ENCODE measurements at regions not wholly inside any gene's neighbourhood (a gene's known extent, or its start where the extent isn't known, plus 50 kb on each side); places are given as distances from the start of the nearest gene placed in this dataset.

DNA sequence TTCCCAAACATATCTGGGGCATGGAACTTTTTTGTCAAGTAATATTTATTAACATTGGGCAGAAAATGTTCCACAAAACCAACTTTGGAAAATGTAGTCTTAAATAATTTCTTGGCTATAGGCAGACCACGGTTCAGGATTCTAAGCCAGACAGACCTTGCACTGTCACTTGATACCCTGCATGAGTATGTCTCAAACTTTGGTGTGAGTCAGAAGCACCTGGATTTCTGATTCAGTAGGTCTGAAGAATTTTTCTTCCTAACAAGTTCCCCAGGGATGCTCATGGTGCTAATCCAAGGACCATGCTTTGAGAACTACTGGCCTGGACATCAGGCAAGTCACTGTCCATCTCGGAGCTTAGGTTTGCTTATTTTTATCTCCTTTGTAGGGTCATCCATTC, 562.0 kb downstream of the PLPP3 start:
- DNase-seq: no peak

DNA sequence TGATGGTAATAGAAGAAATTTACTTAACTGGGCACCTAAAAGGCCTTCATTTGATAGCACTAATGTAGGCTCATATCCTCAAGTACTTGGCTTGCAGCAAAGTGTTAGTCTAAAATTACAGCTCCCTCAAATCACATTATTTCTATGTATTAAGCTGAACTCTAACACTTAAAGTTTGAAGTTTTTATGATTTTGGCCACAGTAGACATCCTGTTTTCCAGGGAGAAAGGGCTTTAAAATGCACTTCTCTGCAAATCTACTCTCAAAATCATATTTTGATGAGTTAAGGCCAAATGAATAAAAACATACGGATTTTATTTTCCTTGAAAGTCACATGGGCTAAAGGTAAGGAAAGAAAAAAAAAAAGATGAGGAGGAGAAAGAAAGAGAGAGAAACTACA, 575.5 kb downstream of the PLPP3 start:
- no peak for DNase-seq

DNA sequence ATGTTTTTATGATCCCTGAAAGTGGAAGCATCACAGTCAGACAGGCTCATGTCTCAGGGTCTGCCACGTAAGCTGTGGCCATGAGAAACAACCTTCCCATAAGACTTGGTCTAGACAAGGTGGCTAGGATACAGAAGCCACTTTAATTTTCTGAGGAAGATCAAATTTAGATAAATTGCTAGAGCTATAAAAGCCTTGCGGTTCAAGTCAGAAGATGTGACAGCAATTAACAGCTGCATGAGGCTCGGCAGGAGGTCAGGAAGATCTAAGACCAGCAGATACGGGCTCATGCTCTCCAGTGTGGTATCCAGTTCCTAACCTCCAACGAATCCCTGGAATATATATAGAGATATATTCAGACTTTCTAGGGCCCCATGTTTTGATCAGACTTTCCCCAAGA, 577.1 kb downstream of the PLPP3 start:
- no peak for DNase-seq

DNA sequence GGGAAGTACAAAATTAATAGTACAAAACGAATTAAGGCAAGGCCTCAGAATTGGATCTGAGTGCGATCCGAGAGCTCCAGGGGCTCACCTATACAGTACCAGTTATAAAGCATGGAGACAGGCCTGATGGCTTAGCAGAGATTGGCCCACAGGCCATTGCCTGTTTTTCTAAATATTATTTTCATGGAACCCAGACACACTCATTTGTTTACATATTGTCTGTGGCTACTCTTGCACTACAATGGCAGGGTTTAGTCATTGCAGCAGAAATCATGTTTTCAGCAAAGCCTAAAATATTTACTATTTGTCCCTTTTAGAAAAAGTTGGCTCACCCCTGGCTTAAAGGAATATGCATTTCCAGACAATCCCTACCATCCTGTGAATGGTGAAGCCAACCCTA, 578.9 kb downstream of the PLPP3 start:
- DNase-seq: no peak

DNA sequence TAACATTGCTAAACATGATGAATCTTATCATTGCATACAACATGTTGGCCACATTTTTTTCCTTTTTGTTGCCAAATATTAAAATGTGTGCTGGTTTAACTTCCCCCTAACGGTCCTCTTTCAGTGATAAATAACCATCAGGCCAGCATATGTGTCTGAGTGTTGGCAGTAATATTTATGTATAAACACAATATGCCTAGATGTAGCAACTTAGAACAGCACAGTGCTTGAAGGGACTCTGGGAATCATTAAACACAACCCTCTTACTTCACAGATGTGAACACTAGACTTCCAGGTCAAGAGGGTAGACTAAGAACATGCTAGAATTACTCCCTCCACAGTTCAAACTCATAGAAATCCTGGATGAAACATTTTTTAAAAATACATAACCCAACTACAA, 581.8 kb downstream of the PLPP3 start:
- no peak for DNase-seq

DNA sequence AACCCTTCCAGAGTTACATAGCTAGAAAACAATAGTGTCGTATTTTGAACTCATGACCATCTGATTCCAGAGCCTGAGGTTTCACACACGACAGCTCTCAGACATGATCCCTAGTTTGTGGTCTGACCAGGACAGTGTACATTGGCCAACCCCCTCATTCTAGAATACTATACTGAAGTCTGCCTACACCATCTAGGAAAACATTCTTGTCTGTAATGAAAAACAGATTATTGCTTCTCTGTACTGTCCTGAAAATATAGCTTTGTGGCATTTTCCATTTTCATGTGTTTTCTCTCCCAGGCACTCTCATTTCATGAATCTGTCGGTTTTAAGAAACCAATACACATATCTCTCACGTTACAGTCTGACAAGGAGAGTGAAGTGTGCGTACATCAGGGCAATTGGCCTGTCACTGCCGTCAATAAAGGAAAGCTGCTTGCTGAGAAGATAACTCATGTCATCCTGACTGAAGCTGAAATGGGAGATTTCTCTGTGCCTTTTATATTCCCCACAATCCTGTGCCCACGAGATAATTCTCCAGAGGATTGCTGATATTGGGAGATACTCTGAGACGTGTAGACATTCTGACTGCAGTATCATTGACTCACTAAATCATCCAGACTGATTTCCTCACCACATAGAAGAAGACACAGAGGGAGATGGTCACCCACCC, 585.6 kb downstream of the PLPP3 start:
- DNase-seq: no peak

DNA sequence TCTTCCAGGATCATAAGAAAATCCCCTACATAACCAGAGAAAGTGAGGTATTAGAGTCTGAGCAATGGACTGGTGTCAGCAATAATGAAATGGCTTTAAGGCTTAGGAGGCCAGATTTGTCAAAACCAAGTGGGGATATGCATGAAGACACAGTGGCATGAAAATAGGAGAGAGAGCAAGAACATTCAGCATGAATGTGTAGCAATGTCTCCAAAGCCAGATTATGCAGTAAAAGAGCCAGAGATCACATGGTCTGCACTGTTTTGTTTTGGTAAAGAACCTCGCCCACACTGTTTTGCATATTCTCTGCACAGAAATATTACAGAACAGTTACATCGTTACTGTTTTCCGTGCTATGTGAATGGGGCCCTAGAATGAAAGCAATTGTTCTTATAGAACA, 589.4 kb downstream of the PLPP3 start:
- DNase-seq: no peak

DNA sequence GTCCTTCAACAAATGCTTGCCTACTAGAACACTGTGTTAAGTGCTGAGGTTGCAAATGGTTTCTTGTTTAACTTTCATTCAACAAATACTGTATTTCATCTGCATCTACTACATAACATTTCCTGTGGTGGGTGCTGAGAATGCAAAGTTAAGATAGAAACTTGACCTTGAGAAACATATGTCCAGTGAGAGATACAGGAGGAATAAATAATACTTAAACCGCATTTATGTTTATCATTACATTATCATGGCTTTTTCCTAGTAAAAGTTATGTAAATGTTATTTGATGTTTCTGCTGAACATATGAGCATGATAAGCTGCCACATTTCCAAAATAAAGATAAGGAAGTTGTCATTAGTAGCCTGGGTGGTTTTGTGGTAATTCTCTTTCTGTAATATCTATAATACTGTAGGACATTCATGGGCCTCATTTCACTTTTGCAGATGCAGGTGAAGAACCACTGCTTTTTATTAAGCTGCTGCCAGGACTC, 590.4 kb downstream of the PLPP3 start:
- DNase-seq: no peak

DNA sequence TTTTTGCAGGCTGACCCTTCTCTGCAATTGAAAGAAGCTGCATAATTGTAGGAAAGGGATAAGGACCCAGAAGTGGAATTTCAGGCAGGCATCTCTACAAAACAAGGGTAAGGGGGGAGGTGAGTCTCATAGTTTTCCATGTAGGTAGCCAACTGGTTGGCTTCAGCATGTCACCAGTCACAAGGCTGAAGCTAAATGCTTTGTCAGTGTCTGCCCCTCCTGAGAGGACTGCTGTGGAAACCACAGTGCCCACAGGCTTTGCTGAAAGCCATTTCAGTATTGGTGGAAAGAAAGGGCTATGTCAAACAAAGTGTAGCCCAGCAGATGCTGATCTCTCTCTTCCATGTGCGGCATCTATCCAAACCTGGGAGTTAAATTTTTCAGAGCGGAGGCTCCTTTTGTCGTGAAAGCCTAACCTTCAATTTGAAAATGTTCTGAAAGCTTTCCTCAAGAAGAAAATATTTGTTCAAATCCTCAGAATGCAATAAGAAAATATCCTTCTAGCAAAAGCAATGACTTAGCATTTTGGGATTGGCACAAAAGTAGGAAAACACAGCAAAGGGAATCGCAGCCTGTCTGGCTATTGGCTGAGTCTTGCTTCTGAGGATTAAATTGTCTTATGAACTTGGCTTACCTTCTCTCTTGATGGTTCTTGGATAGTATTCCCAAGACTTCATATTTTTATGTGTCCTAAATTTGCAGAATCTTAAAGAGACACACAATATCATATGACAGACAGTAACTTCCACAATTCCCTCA, 591.7 kb downstream of the PLPP3 start:
- DNase-seq: no peak

DNA sequence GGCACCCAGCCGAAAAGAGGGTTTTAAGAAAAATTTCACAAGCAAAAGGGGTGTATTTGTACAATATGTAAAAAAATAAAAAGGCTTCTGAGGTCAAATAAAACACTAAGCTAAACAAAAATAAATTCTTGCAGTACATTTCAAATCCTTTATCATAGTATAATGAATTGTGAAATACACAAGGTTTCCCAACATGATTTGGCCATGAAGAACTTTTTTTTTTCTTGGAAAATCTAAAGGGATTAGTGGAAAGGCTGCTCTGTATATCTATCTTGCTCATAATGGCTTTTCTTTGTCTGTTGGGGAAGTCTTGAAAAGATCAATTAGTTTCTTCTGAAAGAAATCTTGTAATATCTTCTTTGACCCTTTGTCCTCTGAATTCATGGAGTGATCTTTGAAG, 593.4 kb downstream of the PLPP3 start:
- no peak for DNase-seq

DNA sequence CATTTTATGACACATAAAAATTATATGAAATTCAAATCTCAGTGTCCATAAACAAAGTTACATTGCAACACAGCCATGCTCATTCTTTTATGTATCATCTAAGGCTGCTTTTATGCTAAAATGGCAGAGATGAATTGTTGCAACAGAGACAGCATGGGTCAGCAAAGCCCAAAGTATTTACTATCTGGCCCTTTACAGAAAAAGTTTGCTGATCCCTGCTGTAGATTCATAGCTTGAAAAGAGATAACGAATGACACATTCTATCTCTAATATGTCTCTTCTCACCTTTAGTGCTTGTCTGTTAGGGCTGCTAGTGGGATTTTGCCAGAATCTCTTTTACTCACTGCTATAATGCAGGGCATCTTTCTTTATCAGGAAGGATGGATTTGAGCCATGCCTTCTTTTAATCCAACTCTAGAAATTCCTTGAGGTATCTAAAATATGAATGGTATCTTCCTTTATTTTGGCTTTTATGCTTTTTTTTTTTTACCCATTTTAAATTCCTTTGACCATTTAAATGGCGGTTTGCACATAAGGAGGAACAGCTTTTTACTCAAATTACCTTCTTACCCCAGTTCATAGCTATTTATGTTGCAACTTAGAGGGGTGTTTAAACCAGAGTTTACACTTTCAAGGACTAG, 598.2 kb downstream of the PLPP3 start:
- DNase-seq: no peak

DNA sequence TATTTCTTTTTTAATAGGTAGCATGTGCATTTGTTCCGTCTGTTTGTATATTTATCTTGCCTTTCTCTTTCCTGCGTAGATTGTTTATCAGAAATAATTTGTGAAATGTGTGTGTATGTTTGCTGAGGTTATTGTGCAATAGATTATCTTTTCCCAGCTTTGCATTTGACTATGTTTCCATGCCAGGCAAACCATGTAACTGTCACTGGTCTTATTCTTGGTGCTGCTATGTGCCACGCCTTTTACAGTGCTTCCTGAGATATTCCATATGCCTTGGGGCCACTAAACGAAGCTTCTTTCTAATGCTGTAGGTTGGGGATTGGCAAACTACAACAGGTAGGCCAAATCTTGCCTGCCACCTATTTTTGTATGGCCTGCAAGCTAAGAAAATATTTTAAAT, 598.8 kb downstream of the PLPP3 start:
- DNase-seq: no peak

DNA sequence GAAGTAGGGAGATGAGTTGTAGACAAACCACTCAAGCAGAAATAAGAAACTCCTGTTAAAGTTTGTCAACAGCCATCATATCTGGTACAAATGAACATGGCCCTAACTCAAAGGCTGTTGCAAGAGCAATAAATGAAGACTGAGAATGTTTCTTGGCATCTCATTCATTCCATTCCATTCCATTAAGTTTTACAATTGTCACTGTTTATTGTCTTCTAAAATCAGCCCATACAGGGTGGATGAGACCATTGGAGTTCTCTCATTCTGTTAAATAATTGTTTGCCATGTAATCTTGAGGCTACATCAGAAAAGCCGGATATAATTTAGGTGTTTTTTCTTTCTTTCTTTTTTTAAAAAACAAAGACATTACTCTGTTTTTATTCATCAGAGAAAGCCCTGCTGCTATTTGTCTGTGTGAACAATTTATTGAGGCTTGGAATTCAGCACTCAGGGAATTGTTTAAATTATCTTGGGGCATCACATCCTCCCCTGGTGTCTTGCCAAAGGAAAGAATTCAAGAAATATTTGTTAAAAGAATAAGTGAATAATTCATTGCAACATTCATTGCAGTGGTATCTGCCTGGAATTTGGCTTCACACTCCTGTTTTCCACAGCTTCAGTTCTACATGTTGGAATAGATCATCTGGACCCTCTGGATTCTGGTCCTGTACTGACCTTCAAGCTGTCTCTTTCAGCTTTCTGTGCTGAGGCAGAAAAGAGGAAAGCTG, 604.5 kb downstream of the PLPP3 start:
- no peak for DNase-seq

DNA sequence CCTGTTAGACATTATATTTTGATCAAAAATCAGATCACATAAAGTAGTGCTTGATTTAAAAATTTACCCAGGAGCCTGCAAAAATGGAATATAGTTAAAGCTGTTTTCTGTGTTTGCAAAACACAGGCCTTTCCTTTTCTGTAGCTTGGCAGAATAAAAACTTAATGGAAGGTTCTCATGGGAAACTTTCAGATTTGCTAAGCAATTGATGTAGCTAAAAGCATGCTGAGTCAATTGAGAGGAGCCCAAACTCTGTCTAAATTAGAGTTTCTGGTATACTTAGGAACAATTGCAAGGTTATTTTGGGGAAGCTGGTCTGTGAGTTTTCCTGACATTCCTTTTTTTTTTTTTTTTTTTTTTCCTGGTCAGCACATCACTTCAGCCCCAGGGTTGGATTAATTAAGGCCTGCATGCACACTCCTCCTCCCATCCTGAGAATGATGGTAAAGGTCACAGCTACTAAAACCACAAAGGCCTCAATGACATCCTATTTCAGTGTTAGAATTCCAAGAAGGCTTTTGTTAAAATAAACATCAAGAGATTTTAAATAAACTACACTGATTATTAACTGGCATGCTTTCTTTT, 608.7 kb downstream of the PLPP3 start:
- no peak for DNase-seq

DNA sequence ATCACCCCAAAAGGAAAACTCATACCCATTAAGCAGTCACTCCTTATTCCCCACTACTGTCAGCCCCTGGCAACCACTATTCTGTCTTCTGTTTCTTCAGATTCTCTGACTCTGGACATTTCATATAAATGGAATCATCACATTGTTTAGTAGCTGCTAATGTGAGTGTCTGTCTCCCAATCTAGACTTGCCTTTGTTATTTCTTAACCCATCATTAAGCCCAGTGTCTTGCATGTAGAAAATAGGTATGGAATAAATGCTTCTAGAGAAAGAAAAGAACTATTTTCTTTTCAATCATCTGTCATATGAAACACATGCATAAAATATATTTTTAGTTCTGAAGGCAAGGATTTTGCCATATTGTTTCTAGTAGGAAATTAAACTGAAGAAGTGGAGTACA, 610.0 kb downstream of the PLPP3 start:
- DNase-seq: no peak

DNA sequence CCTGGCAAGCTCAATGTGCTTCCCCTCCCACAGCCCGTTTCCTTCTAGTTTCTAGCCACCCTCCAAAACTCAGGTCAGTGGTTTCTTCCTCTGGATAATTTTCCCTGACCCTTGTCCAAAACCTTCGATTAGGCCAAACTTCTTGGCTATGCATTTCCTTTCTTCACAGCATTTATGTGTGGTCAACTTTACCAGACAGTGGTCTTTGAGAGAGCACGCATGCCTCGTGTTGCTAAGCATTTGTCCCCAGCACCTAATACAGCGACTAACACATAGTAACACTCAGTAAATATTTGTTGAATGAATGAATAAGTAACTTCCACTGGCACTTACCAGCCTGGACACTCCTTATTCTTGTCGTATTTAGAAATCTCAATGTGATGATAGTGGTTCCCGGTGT, 610.7 kb downstream of the PLPP3 start:
- no peak for DNase-seq

DNA sequence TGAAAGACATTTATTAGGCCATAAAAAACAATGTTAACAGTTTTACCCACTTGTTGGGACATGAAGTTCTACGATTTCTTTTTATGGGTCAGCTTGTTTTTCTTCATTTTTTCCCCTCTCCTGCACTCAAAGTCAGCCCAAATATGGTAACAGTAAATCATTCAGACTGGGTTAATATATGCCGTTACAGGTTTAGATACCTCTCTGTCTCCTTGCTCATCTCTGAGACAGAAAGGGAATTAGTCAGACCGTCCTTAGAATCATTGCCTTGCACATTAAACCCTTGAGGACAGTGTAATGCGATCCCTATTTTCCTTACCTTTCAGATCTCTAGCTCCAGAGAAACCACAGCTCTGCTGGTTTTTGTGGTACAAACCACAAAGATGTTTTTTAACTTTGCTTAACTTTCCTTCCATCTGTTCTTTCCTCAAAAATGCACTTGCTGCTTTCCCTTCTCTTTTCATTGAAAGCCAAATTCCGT, 613.3 kb downstream of the PLPP3 start:
- no peak for DNase-seq

DNA sequence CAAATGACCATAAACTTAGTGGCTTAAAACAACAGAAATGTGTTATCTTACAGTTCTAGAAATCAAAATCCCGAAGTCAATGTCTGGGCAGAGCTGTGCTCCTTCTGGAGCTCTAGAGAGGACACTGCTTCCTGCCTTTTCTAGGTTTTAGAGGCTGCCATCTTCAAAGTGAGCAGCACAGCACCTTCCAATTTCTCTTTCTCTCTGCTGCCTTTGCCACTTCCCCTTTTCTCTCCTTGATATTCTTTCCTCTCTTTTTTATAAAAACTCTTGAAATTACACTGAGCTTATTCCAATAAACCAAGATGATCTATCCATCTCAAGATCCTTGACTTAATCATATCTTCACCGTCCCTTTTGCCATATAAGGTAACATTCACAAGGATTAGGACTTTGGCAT, 616.9 kb downstream of the PLPP3 start:
- no peak for DNase-seq

DNA sequence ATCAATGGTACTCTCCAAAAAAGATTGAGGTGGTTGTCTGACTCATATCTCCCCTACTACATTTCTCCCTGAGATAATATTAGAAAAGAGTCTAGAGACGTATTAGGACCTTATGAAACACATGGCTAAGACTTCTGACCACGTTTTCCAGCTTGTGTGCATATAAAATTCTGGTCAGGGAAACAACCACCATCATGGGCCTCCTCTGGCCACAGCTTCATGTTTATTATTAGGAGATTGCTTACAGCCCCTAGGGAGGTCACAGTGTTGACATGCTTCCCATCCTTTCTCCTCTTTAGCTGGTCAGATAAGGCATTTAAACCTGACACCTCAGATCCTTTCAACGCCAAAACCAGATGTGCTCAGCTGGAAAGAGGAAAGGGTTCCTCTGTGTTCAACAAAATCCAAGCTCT, 620.2 kb downstream of the PLPP3 start:
- no peak for DNase-seq

DNA sequence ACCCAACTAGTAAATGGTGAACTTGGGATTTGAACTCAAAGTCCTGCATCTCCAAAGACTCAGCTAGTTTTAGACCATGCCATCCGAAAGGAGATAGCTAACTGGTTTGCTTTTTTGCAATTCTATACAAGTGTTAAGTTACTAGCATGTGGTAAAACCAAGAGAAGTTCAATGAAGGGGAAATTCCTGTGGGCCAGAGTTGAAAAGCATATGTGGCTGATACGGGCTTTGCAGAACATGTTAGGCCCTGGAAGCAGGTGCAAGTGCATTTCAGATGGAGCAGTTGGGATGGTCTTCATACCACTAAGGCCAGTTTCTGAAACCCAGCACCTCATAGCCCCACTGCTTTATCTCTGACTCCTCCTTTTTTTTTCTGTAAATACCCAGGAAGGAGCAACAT, 620.9 kb downstream of the PLPP3 start:
- no peak for DNase-seq

DNA sequence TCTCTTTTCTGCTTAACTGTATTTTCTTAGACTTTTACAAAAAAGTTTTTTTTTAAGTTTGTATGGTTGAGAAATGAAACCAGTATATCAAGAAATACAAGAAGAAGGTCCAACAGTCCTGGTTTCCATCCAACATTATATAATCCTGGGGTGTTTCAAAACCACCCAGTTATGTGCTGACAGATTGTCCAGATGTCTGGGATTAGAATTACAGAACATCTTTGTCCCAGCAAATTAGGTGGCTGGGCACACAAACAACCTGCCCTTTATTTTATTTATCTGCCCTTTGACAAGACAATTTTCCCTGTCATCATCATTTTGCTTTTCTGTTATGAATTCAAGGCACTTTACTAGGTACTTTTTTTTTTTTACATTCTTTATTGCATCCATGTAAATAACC, 622.1 kb downstream of the PLPP3 start:
- DNase-seq: no peak

DNA sequence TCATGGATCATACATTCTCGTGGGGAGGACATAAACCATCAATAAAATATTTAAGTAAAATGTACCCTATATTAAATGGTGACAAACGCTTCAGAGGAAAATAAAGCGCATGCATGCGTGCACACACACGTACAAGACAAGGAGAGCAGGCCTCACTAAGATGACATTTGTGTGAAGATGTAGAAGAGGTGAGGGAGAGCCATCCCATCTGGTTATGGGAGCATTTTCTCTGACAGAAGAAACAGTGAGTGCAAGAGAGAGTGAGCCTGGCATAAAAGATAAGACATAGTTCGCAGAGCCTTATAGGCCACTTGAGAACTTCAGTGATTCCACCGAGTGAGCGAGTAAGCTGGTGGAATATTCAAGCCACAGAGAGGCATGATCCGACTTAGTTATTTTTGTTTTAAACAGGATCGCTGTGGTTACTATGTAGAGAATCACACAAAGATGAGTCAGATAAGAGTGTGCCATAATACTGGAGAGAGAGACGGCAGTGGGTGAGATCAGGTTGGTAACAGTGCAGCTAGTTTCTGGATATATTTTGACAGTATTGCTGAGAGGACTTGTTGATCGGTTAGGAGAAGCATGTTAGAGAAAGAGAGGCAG, 624.2 kb downstream of the PLPP3 start:
- no peak for DNase-seq

DNA sequence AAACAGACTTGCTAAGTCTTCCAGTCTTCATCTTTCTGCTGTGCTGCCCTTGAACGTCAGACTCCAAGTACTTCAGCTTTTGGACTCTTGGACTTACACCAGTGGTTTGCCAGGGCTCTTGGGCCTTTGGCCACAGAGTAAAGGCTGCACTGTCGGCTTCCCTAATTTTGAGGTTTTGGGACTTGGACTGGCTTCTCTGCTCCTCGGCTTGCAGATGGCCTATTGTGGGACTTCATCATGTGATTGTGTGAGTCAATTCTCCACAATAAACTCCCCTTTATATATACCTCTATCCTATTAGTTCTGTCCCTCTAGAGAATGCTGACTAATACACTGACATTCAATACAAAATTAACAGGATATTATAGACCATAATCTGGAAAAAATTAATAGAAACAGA, 628.1 kb downstream of the PLPP3 start:
- no peak for DNase-seq
